Spinal cord (tissue), 9 donors: ENCODE measurements at regions not wholly inside any gene's neighbourhood (a gene's known extent, or its start where the extent isn't known, plus 50 kb on each side); places are given as distances from the start of the nearest gene placed in this dataset.

Experiments used
- DNase-seq, 6 donors: peaks; one replicate each; pipeline versions ENCODE4 v3.0.0 to v3.0.0-alpha.2; 2013 to 2015; ENCODE audit warnings: low spot score in 6 of 6, low read depth in 4 of 6
- H3K27ac ChIP-seq: one replicate; pipeline ENCODE4 v1.5.1; 2013; ENCODE audit warnings: low read depth, low read length, control low read depth
- H3K27me3 ChIP-seq: one replicate; pipeline ENCODE4 v1.6.1; 2013; ENCODE audit warnings: low read length; ENCODE audit not compliant: control insufficient read depth, insufficient read depth
- H3K36me3 ChIP-seq: one replicate; pipeline ENCODE4 v1.6.1; 2013; ENCODE audit warnings: low read length; ENCODE audit not compliant: control insufficient read depth, insufficient read depth
- H3K4me1 ChIP-seq: one replicate; pipeline ENCODE4 v1.6.1; 2013; ENCODE audit warnings: low read length; ENCODE audit not compliant: control insufficient read depth, insufficient read depth
- H3K4me3 ChIP-seq: one replicate; pipeline ENCODE4 v1.5.1; 2013; ENCODE audit warnings: low read depth, low read length, control low read depth
- H3K9me3 ChIP-seq: one replicate; pipeline ENCODE4 v1.6.1; 2013; ENCODE audit warnings: low read length; ENCODE audit not compliant: control insufficient read depth, insufficient read depth
- WGBS: methylation state at CpG from one replicate; pipeline ENCODE4 v1.1.5; 2013; ENCODE audit warnings: missing lambda C conversion rate; ENCODE audit not compliant: insufficient coverage; 5-methylcytosine and 5-hydroxymethylcytosine counted together
- donor health status: healthy.

GRCh38 chrX:5617666-5618065 lies 611.0 kb downstream of the NLGN4X start:
- Histone ChIP-seq H3K4me1 (no peaks in the 10 kb centered on the region), H3K4me3 (no peak overlapping the region), H3K27me3 (no peaks in the 10 kb centered on the region), H3K9me3 (no peaks in the 10 kb centered on the region), H3K27ac (no peak overlapping the region), H3K36me3 (no peaks in the 10 kb centered on the region)
- DNase-seq, result no peak

- Histone ChIP-seq H3K36me3 (no peaks in the 10 kb centered on the region), H3K27me3 (no peaks in the 10 kb centered on the region), H3K9me3 (no peaks in the 10 kb centered on the region), H3K4me3 (no peak overlapping the region), H3K4me1 (no peaks in the 10 kb centered on the region), H3K27ac (no peak overlapping the region)
- WGBS, result 18% methylated on average over 4 of the region's 4 CpGs
- peak in 1 of 6 donors; percentile 1 for DNase-seq
These were observed 633.1 kb downstream of the NLGN4X start for GRCh38 chrX:5595570-5595969.

- Histone ChIP-seq H3K9me3 (no peaks in the 10 kb centered on the region), H3K27ac (no peak overlapping the region), H3K27me3 (no peaks in the 10 kb centered on the region), H3K36me3 (no peaks in the 10 kb centered on the region), H3K4me3 (no peak overlapping the region), H3K4me1 (no peaks in the 10 kb centered on the region)
- DNase-seq, result no peak
These were observed 641.9 kb downstream of the NLGN4X start for GRCh38 chrX:5586726-5587125.

- WGBS, result no CpG with 5 or more reads among the region's 1 CpG
- no peaks in the 10 kb centered on the region for H3K4me1 ChIP-seq
- no peak overlapping the region for H3K27ac ChIP-seq
- H3K36me3 ChIP-seq, result no peaks in the 10 kb centered on the region
- DNase-seq, result peak in 1 of 6 donors; percentile 8
- no peaks in the 10 kb centered on the region for H3K27me3 ChIP-seq
- no peak overlapping the region for H3K4me3 ChIP-seq
- H3K9me3 ChIP-seq, result no peaks in the 10 kb centered on the region
These were observed 653.3 kb downstream of the NLGN4X start for GRCh38 chrX:5575407-5575806.

GRCh38 chrX:5568934-5569333 lies 659.7 kb downstream of the NLGN4X start:
- H3K4me3 ChIP-seq, result no peak overlapping the region
- no peaks in the 10 kb centered on the region for H3K27me3 ChIP-seq
- no peaks in the 10 kb centered on the region for H3K36me3 ChIP-seq
- no peaks in the 10 kb centered on the region for H3K9me3 ChIP-seq
- WGBS, result no CpG with 5 or more reads among the region's 3 CpGs
- no peak overlapping the region for H3K27ac ChIP-seq
- no peaks in the 10 kb centered on the region for H3K4me1 ChIP-seq
- peak in 1 of 6 donors; percentile 3 for DNase-seq

GRCh38 chrX:5559386-5559785 lies 669.3 kb downstream of the NLGN4X start:
- no peaks in the 10 kb centered on the region for H3K4me1 ChIP-seq
- WGBS, result no CpG with 5 or more reads among the region's 2 CpGs
- H3K36me3 ChIP-seq, result no peaks in the 10 kb centered on the region
- DNase-seq, result no peak
- H3K9me3 ChIP-seq, result no peaks in the 10 kb centered on the region
- H3K27me3 ChIP-seq, result no peaks in the 10 kb centered on the region
- no peak overlapping the region for H3K27ac ChIP-seq
- no peak overlapping the region for H3K4me3 ChIP-seq

- H3K4me1 ChIP-seq, result no peaks in the 10 kb centered on the region
- no peak overlapping the region for H3K27ac ChIP-seq
- H3K36me3 ChIP-seq, result no peaks in the 10 kb centered on the region
- WGBS, result 33% methylated on average over 1 of the region's 2 CpGs
- no peaks in the 10 kb centered on the region for H3K27me3 ChIP-seq
- H3K4me3 ChIP-seq, result no peak overlapping the region
- H3K9me3 ChIP-seq, result no peaks in the 10 kb centered on the region
- peak in 2 of 6 donors; percentile 16 to 21 for DNase-seq
These were observed 679.2 kb downstream of the NLGN4X start for GRCh38 chrX:5549512-5549911.

- Histone ChIP-seq H3K27ac (no peak overlapping the region), H3K4me1 (no peaks in the 10 kb centered on the region), H3K9me3 (no peaks in the 10 kb centered on the region), H3K4me3 (no peak overlapping the region), H3K27me3 (no peaks in the 10 kb centered on the region), H3K36me3 (no peaks in the 10 kb centered on the region)
- 86% methylated on average over 3 of the region's 6 CpGs for WGBS
- no peak for DNase-seq
These were observed 691.6 kb downstream of the NLGN4X start for GRCh38 chrX:5537098-5537497.

GRCh38 chrX:5536261-5536660 lies 692.4 kb downstream of the NLGN4X start:
- DNase-seq, result peak in 1 of 6 donors; percentile 48
- no peaks in the 10 kb centered on the region for H3K9me3 ChIP-seq
- H3K4me3 ChIP-seq, result no peak overlapping the region
- no peak overlapping the region for H3K27ac ChIP-seq
- WGBS, result no CpG with 5 or more reads among the region's 3 CpGs
- H3K27me3 ChIP-seq, result no peaks in the 10 kb centered on the region
- H3K4me1 ChIP-seq, result no peaks in the 10 kb centered on the region
- no peaks in the 10 kb centered on the region for H3K36me3 ChIP-seq

GRCh38 chrX:5528057-5528456 lies 700.6 kb downstream of the NLGN4X start:
- Histone ChIP-seq H3K4me1 (no peaks in the 10 kb centered on the region), H3K36me3 (no peaks in the 10 kb centered on the region), H3K27ac (no peak overlapping the region), H3K4me3 (no peak overlapping the region), H3K27me3 (no peaks in the 10 kb centered on the region), H3K9me3 (no peaks in the 10 kb centered on the region)
- WGBS, result 94% methylated on average over 5 of the region's 5 CpGs
- no peak for DNase-seq
